GM12891 (cell line): ENCODE measurements at regions not wholly inside any gene's neighbourhood (a gene's known extent, or its start where the extent isn't known, plus 50 kb on each side); places are given as distances from the start of the nearest gene placed in this dataset.

Source experiments
- PAX5 ChIP-seq: IDR thresholded peaks from 2 replicates; pipeline ENCODE4 v1.6.1; 2011; ENCODE audit warnings: low read length, moderate library complexity, mild to moderate bottlenecking; ENCODE audit not compliant: insufficient read depth, severe bottlenecking
- POLR2A ChIP-seq: IDR thresholded peaks from 2 replicates; pipeline ENCODE4 v1.6.1; 2011; ENCODE audit warnings: low read depth, low read length, control low read depth
- POLR2AphosphoS5 ChIP-seq: IDR thresholded peaks from 2 replicates; pipeline ENCODE4 v1.6.1; 2011; ENCODE audit warnings: low read depth, low read length, control low read depth
- POU2F2 ChIP-seq: IDR thresholded peaks from 2 replicates; pipeline ENCODE4 v1.6.1; 2011; ENCODE audit warnings: low read depth, mild to moderate bottlenecking, control low read depth, low read length, moderate library complexity
- SPI1 ChIP-seq: IDR thresholded peaks from 2 replicates; pipeline ENCODE4 v1.6.1; 2011; ENCODE audit warnings: low read depth, low read length, control low read depth
- TAF1 ChIP-seq: IDR thresholded peaks from 2 replicates; pipeline ENCODE4 v1.6.1; 2011; ENCODE audit warnings: low read depth, low read length, control low read depth

DNA sequence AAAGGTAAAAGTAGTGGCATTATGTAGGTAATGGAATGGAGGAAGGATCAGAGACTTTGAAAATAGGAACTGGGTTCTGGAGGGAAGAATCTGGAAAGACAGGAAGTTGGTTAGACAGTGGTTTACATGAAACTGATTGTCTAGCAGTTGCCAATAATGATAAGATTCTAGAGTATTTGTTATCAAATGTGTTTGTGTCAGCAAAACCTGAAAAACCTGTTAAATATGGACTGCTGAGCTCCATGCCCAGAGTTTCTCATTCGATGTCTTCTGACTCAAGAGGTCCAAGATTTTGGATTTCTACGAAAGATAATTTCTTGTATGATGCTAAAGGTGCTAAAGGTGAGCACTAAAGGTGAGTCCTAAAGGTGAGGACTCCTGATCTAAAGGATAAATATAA lies 515.0 kb upstream of the TUSC1 start:
- TF ChIP-seq POLR2A (no peak), TAF1 (no peak), POLR2AphosphoS5 (no peak), POU2F2 (no peak), SPI1 (no peak), PAX5 (no peak)
